ENCODE measurements at regions not wholly inside any gene's neighbourhood (a gene's known extent, or its start where the extent isn't known, plus 50 kb on each side); places are given as distances from the start of the nearest gene placed in this dataset.

DNA sequence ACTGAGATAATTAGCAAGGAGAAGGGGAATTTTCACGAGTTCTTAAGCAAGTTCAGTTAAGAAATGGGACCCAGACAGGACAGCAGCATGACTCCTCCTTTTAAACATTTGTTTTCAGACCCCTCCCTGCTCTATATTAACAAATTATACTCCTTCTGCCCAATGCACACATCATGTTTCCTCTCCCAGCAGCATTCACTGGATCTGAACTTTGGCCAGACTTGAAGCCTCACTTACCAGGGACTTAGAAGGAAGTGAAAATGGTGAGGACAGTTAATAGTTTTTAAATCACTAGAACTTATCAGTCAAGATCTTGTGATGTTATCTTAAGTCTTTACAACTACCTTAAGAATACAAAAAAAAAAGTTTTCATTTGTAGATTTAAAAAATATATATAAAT, 1174.7 kb upstream of the MAP3K7 start:
- no peak for TF ChIP-seq GATA2 (IDR thresholded peaks at IDR 0.05; ENCODE audit: low read depth, low read length)
- TF ChIP-seq GATA3 (IDR thresholded peaks at IDR 0.05; ENCODE audit: low read depth, low read length), result no peak
